ENCODE measurements at regions not wholly inside any gene's neighbourhood (a gene's known extent, or its start where the extent isn't known, plus 50 kb on each side); places are given as distances from the start of the nearest gene placed in this dataset.
"Not testable (repeated sequence)": the region's sequence is repeated elsewhere in the genome, so short reads cannot be mapped to it uniquely, and the experiment has no call there.

DNA sequence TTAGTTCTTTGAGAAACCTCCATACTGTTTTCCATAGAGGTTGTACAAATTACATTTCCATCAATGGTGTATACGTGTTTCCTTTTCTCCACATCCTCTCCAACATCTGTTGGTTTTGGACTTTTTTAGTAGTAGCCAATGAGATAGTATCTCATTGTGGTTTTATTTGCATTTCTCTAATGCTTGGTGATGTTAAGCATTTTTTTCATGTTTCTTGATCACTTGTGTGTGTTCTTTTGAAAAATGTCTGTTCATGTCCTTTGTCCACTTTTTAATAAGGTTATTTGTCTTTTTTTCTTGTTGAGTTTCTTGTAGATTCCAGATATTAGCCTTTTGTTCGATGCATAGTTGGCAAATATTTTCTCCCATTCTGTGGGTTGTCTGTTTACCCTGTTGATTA is 392.3 kb upstream of the ZEB2 start:
- Mint-ChIP-seq H3K4me1 (ENCODE audit: low read depth) (no peaks in the 10 kb centered on the region), H3K9me3 (no peaks in the 10 kb centered on the region), H3K36me3 (ENCODE audit: low read depth) (no peaks in the 10 kb centered on the region), H3K27me3 (ENCODE audit: low read depth) (no peaks in the 10 kb centered on the region), H3K27ac (no peak overlapping the region), H3K4me3 (ENCODE audit: low read depth) (no peak overlapping the region)
- intact Hi-C loops (cut with micrococcal nuclease) = no loop called here
- no peak for DNase-seq (ENCODE audit: low spot score)

DNA sequence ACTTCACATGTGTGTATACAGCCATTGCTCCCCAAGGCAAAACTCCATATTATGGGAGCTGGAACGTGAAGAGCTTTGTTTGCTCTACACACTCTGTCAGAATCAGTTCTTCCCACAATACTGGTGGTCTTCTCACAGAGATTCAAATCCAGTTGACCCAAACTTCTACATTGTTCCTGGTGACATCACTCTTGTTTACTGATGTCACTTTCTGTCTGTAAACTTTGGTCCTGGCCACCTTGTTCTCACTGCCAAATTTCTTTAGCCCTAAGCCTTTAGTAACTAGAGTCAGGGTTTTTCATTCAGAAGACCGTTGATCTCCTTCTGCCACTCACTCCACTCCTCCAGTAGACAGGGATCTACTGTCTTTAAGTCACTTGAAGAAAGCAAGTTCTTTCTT is 386.0 kb upstream of the ZEB2 start:
- peaks cover 5% of the 10 kb centered on the region for H3K9me3 Mint-ChIP-seq
- no peaks in the 10 kb centered on the region for H3K36me3 Mint-ChIP-seq (ENCODE audit: low read depth)
- H3K4me3 Mint-ChIP-seq (ENCODE audit: low read depth) = no peak overlapping the region
- intact Hi-C loops (cut with micrococcal nuclease) = no loop called here
- H3K4me1 Mint-ChIP-seq (ENCODE audit: low read depth) = no peaks in the 10 kb centered on the region
- H3K27ac Mint-ChIP-seq = no peak overlapping the region
- no peak for DNase-seq (ENCODE audit: low spot score)
- no peaks in the 10 kb centered on the region for H3K27me3 Mint-ChIP-seq (ENCODE audit: low read depth)

DNA sequence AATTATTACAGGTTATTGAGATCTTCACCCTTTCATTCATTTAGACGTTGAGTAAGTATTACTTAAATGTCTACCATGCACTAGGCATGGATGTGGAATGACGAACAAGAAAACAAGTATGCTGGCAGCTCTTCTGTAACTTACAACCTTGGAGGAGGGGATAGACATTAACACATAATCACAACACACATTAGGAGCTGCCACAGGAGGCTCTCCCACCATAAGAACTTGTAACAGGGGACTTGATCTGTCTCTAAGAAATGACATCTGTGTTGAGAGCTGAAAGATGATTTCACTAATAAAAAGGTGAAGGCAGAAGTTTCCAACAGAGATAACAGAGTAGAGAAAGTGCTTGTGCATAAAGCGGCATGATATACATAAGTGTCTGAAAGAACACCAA is 384.7 kb upstream of the ZEB2 start:
- H3K9me3 Mint-ChIP-seq = peaks cover 5% of the 10 kb centered on the region
- DNase-seq (ENCODE audit: low spot score) = no peak
- no peaks in the 10 kb centered on the region for H3K36me3 Mint-ChIP-seq (ENCODE audit: low read depth)
- no peak overlapping the region for H3K27ac Mint-ChIP-seq
- H3K27me3 Mint-ChIP-seq (ENCODE audit: low read depth) = no peaks in the 10 kb centered on the region
- no peak overlapping the region for H3K4me3 Mint-ChIP-seq (ENCODE audit: low read depth)
- H3K4me1 Mint-ChIP-seq (ENCODE audit: low read depth) = no peaks in the 10 kb centered on the region
- intact Hi-C loops (cut with micrococcal nuclease) = no loop called here

DNA sequence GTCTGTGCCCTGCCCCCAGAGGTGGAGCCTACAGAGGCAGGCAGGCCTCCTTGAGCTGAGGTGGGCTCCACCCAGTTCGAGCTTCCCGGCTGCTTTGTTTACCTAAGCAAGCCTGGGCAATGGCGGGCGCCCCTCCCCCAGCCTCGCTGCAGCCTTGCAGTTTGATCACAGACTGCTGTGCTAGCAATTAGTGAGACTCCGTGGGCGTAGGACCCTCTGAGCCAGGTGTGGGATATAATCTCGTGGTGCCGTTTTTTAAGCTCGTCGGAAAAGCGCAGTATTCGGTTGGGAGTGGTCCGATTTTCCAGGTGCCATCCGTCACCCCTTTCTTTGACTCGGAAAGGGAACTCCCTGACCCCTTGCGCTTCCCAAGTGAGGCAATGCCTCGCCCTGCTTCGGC is 383.1 kb upstream of the ZEB2 start:
- intact Hi-C loops (cut with micrococcal nuclease); H3K36me3 Mint-ChIP-seq (ENCODE audit: low read depth); H3K9me3 Mint-ChIP-seq; H3K4me1 Mint-ChIP-seq (ENCODE audit: low read depth); H3K4me3 Mint-ChIP-seq (ENCODE audit: low read depth); H3K27me3 Mint-ChIP-seq (ENCODE audit: low read depth); DNase-seq (ENCODE audit: low spot score); H3K27ac Mint-ChIP-seq: not testable (repeated sequence)

DNA sequence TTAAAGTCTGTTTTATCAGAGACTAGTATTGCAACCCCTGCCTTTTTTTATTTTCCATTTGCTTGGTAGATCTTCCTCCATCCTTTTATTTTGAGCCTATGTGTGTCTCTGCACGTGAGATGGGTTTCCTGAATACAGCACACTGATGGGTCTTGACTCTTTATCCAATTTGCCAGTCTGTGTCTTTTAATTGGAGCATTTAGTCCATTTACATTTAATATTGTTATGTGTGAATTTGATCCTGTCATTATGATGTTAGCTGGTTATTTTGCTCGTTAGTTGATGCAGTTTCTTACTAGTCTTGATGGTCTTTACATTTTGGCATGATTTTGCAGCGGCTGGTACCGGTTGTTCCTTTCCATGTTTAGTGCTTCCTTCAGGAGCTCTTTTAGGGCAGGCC is 381.5 kb upstream of the ZEB2 start:
- H3K36me3 Mint-ChIP-seq (ENCODE audit: low read depth); H3K4me3 Mint-ChIP-seq (ENCODE audit: low read depth); H3K27me3 Mint-ChIP-seq (ENCODE audit: low read depth); H3K9me3 Mint-ChIP-seq; intact Hi-C loops (cut with micrococcal nuclease); H3K27ac Mint-ChIP-seq; DNase-seq (ENCODE audit: low spot score); H3K4me1 Mint-ChIP-seq (ENCODE audit: low read depth): not testable (repeated sequence)

DNA sequence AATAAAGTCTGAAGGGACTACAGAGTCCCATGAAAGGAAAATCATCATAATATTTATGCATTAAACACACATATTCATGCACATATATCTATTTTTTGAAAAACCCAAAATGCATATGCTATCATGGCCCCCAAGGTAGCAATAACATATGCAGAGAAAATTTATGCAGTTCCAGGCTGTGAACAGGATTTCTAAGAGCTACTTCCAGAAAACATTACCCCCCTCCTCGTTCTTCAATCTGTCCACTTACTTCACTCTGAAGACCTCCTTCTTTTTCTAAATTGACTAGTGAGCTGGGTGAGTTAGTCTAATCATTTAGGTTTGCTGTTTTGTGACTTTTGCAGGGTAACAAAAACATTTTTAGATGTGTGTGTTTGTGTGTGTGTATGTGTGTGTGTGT is 376.4 kb upstream of the ZEB2 start:
- intact Hi-C loops (cut with micrococcal nuclease) = no loop called here
- Mint-ChIP-seq H3K4me1 (ENCODE audit: low read depth) (no peaks in the 10 kb centered on the region), H3K9me3 (no peaks in the 10 kb centered on the region), H3K4me3 (ENCODE audit: low read depth) (no peak overlapping the region), H3K36me3 (ENCODE audit: low read depth) (no peaks in the 10 kb centered on the region), H3K27me3 (ENCODE audit: low read depth) (no peaks in the 10 kb centered on the region), H3K27ac (no peak overlapping the region)
- DNase-seq (ENCODE audit: low spot score) = no peak

DNA sequence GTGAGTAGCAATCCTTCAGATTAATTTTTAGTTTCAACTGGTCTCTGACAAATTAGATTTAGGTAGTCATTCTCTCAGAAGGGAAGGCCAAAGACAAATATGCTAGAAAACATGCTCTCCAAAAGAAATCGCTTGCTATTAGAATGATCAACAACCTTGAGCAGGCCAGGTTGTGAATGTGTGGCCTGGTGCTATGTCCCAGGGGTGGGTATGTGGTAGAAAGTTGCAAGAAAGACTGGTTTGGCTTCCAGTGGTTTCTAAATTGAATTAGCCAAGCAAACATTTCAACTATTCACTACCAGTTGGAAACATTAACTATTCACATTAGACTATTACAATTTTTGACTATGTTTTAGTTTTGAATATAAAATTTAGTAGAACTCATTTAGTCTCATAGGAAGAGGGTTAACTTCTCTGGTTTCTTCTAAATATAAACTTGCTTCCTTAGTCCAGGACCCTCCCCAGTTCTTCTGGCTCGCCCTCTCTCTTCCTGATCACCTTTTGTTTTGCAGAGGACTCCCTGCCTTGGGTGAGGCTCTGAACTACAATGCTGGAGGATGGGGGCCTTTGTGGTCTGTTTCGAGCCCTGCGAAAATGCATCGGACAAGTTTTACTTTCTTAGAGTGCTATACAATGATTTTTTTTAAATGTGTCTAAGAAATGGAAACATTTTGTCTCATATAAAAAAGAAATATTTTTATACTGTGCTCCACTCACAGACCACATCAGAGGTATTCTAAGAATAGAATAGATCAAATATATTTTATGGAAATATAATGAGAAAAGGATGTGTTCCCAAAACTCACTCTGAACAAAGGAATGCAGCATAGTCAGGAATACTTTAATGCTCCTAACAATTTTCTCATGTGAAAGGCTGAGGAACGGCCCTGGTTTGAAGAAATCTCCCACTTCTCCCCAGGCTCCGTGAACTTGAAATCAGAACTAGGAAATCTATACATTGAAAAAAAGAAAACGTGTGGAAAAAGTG is 375.0 kb upstream of the ZEB2 start:
- intact Hi-C loops (cut with micrococcal nuclease) = no loop called here
- Mint-ChIP-seq H3K27ac (no peak overlapping the region), H3K4me1 (ENCODE audit: low read depth) (no peaks in the 10 kb centered on the region), H3K27me3 (ENCODE audit: low read depth) (no peaks in the 10 kb centered on the region), H3K9me3 (no peaks in the 10 kb centered on the region), H3K4me3 (ENCODE audit: low read depth) (no peak overlapping the region), H3K36me3 (ENCODE audit: low read depth) (no peaks in the 10 kb centered on the region)
- DNase-seq (ENCODE audit: low spot score) = no peak

DNA sequence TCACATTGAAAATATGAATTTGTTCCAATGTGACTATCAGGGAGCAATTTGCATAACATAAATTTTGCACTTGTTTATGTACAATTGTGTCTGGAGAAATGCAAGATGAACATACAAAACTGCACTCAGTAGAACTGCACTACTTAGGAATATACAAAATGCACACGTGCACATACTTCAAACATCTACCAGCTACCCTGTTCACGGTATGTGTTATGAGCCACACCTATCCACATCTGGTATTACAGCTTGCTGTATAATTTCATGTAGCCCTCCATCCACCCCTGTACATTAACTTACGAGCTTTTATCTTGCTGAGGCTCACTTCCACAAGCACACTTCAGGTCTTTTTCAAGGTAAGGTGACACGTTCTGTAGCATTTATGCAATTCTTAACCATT is 373.5 kb upstream of the ZEB2 start:
- H3K9me3 Mint-ChIP-seq = no peaks in the 10 kb centered on the region
- intact Hi-C loops (cut with micrococcal nuclease) = no loop called here

DNA sequence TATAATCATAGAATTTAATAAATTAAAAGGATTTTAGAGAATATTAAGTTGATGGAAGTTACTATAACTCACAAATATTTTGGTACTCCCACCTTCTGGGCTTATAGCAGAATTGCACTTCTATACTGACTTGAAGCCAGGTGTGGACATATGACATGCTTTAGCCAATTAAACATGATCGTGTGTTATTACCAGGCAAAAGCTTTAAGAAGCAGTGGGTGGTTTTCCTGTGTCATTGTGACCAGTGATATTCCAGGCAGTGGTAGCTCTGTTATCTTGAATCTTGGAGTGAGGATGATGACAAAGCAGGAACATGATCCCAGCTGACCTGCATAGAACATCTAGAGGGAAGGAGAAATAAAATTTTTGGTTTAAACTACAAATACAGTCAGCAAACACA is 370.9 kb upstream of the ZEB2 start:
- H3K36me3 Mint-ChIP-seq (ENCODE audit: low read depth) = no peaks in the 10 kb centered on the region
- H3K27ac Mint-ChIP-seq = no peak overlapping the region
- DNase-seq (ENCODE audit: low spot score) = no peak
- H3K27me3 Mint-ChIP-seq (ENCODE audit: low read depth) = no peaks in the 10 kb centered on the region
- H3K9me3 Mint-ChIP-seq = no peaks in the 10 kb centered on the region
- intact Hi-C loops (cut with micrococcal nuclease) = no loop called here
- no peak overlapping the region for H3K4me3 Mint-ChIP-seq (ENCODE audit: low read depth)
- H3K4me1 Mint-ChIP-seq (ENCODE audit: low read depth) = no peaks in the 10 kb centered on the region

More for the DNA sequence above, 373.5 kb upstream of the ZEB2 start:
- Mint-ChIP-seq H3K27me3 (ENCODE audit: low read depth) (no peaks in the 10 kb centered on the region), H3K4me1 (ENCODE audit: low read depth) (no peaks in the 10 kb centered on the region), H3K4me3 (ENCODE audit: low read depth) (no peak overlapping the region), H3K27ac (no peak overlapping the region), H3K36me3 (ENCODE audit: low read depth) (no peaks in the 10 kb centered on the region)
- no peak for DNase-seq (ENCODE audit: low spot score)

DNA sequence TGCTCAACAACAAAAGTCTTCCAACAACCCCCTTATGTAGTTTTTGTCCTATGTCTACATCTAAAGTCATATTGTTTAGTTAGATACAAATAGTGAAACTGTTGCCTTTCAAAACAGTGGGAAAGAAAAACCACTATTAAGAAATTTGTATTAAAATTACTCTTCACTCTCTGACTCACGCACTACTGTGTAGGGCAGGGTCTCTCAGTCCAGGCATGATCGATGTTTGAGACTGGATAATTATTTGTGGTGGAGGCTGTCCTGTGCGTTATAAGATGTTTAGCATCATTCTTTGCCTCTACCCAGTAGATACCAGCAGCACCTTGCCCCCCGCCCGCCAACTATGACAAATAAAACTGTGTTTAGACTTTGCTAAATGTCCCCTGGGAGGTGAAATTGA is 369.4 kb upstream of the ZEB2 start:
- intact Hi-C loops (cut with micrococcal nuclease) = no loop called here

DNA sequence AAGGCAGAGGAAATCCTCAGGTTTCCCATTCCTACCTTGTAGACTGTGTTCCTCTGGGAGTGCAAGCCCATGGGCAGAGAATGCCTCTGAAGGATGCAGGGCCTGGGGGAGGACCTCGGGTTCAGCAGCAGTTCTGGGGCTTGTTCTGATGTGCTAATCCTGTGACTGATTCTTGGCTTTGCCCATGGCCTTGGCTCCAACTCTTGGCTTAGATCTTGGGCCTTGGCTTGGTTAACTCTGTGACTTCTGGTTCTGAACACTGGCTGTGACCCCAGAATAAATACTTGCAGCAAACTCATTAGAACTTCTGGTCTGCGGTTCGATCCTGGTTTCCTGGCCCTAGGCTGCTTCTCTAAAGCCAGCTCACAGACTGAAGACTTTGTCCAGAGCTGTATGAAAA is 366.9 kb upstream of the ZEB2 start:
- H3K4me1 Mint-ChIP-seq (ENCODE audit: low read depth) = no peaks in the 10 kb centered on the region
- no peak overlapping the region for H3K4me3 Mint-ChIP-seq (ENCODE audit: low read depth)
- no peaks in the 10 kb centered on the region for H3K9me3 Mint-ChIP-seq
- DNase-seq (ENCODE audit: low spot score) = no peak
- no peaks in the 10 kb centered on the region for H3K36me3 Mint-ChIP-seq (ENCODE audit: low read depth)
- no peaks in the 10 kb centered on the region for H3K27me3 Mint-ChIP-seq (ENCODE audit: low read depth)
- intact Hi-C loops (cut with micrococcal nuclease) = no loop called here
- H3K27ac Mint-ChIP-seq = no peak overlapping the region

More for the DNA sequence above, 369.4 kb upstream of the ZEB2 start:
- no peaks in the 10 kb centered on the region for H3K9me3 Mint-ChIP-seq
- H3K27ac Mint-ChIP-seq = no peak overlapping the region
- H3K4me3 Mint-ChIP-seq (ENCODE audit: low read depth) = no peak overlapping the region
- H3K36me3 Mint-ChIP-seq (ENCODE audit: low read depth) = no peaks in the 10 kb centered on the region
- no peaks in the 10 kb centered on the region for H3K27me3 Mint-ChIP-seq (ENCODE audit: low read depth)
- no peak for DNase-seq (ENCODE audit: low spot score)
- no peaks in the 10 kb centered on the region for H3K4me1 Mint-ChIP-seq (ENCODE audit: low read depth)

DNA sequence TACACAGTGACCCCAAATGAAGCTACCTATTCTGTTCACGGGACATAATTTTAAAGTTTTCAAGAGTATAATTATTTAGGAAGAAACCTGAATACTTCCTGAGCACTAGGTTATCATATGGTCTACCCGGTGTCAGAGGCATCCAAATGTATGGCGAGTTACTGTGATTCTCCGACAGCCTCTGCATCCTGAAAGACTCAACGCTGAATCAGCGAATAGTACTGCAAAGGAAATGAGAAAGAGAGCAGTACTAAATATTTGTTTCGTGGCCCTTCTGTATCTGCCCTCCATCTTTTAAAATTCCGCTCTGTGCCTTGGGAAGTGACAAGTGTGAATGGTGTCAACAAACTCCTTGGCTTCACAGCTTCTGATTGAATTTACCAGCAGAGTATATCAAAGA is 358.0 kb upstream of the ZEB2 start:
- H3K4me1 Mint-ChIP-seq (ENCODE audit: low read depth) = no peaks in the 10 kb centered on the region
- no peak overlapping the region for H3K27ac Mint-ChIP-seq
- H3K4me3 Mint-ChIP-seq (ENCODE audit: low read depth) = no peak overlapping the region
- no peaks in the 10 kb centered on the region for H3K9me3 Mint-ChIP-seq
- DNase-seq (ENCODE audit: low spot score) = no peak
- no peaks in the 10 kb centered on the region for H3K36me3 Mint-ChIP-seq (ENCODE audit: low read depth)
- no peaks in the 10 kb centered on the region for H3K27me3 Mint-ChIP-seq (ENCODE audit: low read depth)
- intact Hi-C loops (cut with micrococcal nuclease) = no loop called here

DNA sequence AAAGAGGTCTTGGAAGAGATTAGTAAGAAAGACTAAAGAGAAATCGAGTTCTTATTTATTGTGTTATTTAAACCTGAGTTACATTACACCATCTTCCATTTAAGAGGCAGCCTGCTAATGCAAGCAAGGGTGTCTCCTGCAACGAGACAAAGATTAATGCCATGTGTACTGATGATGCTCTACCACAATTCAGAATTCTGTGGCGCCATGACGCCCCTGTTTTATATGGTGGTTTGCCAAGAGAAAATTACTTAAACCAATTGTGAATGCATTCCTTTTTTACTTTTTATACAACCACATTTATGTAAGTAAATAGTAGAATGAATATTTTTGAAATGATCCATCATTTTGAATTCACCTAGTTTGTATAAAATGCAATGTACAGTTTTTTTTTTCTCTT is 356.1 kb upstream of the ZEB2 start:
- intact Hi-C loops (cut with micrococcal nuclease) = no loop called here
- no peak for DNase-seq (ENCODE audit: low spot score)
- H3K4me3 Mint-ChIP-seq (ENCODE audit: low read depth) = no peak overlapping the region
- no peaks in the 10 kb centered on the region for H3K27me3 Mint-ChIP-seq (ENCODE audit: low read depth)
- H3K4me1 Mint-ChIP-seq (ENCODE audit: low read depth) = no peaks in the 10 kb centered on the region
- H3K36me3 Mint-ChIP-seq (ENCODE audit: low read depth) = no peaks in the 10 kb centered on the region
- no peaks in the 10 kb centered on the region for H3K9me3 Mint-ChIP-seq
- H3K27ac Mint-ChIP-seq = no peak overlapping the region
